Prostate gland (tissue), 2 donors: ENCODE measurements at regions not wholly inside any gene's neighbourhood (a gene's known extent, or its start where the extent isn't known, plus 50 kb on each side); places are given as distances from the start of the nearest gene placed in this dataset.

Experiments
- CTCF ChIP-seq, 4 experiments: fragments of 200-600 bp in 2 of 4; fragments of 450-650 bp in 2 of 4; sonication (generic) in 2 of 4; IDR thresholded peaks; 1 replicate in 3 of 4; 2 replicates in 1 of 4; pipeline ENCODE4 v1.5.1; 2016 to 2019; ENCODE audit warnings: antibody characterized with exemption in 4 of 4, mild to moderate bottlenecking in 2 of 4, moderate library complexity in 2 of 4
- POLR2A ChIP-seq: fragments of 450-650 bp; IDR thresholded peaks from one replicate; pipeline ENCODE4 v1.6.1; 2016; ENCODE audit warnings: antibody characterized with exemption, mild to moderate bottlenecking
- POLR2AphosphoS5 ChIP-seq: sonication (generic); formaldehyde crosslinking; IDR thresholded peaks from one replicate; pipeline ENCODE4 v1.6.1; 2017; ENCODE audit warnings: antibody characterized with exemption

- TF ChIP-seq POLR2AphosphoS5 = no peak
- no peak for TF ChIP-seq CTCF (IDR thresholded peaks at IDR 0.05)
- no peak for TF ChIP-seq POLR2A
Observed at GRCh38 chr3:105284876-105285275, 81.8 kb upstream of the ALCAM start.
